LNCAP (cell line): ENCODE measurements at regions not wholly inside any gene's neighbourhood (a gene's known extent, or its start where the extent isn't known, plus 50 kb on each side); places are given as distances from the start of the nearest gene placed in this dataset.

Experiments used
- CTCF ChIP-seq: fragments of 450-650 bp; IDR thresholded peaks from 2 replicates; pipeline ENCODE4 v1.5.1; 2017; ENCODE audit warnings: mild to moderate bottlenecking

- no peak for TF ChIP-seq CTCF
Measured at GRCh38 chr3:94776401-94776915, 713.6 kb downstream of the NSUN3 start.

- TF ChIP-seq CTCF, result no peak
Measured at GRCh38 chr3:94778289-94778688, 715.4 kb downstream of the NSUN3 start.

- no peak for TF ChIP-seq CTCF
Measured at GRCh38 chr3:94778814-94779494, 716.1 kb downstream of the NSUN3 start.

- no peak for TF ChIP-seq CTCF
Measured at GRCh38 chr3:94779699-94780098, 716.8 kb downstream of the NSUN3 start.

- TF ChIP-seq CTCF, result no peak
Measured at GRCh38 chr3:94784274-94784673, 721.4 kb downstream of the NSUN3 start.

- TF ChIP-seq CTCF, result no peak
Measured at GRCh38 chr3:94787066-94787465, 724.2 kb downstream of the NSUN3 start.

- no peak for TF ChIP-seq CTCF
Measured at GRCh38 chr3:94787734-94788270, 724.9 kb downstream of the NSUN3 start.
